PC-9 (cell line): ENCODE measurements at regions not wholly inside any gene's neighbourhood (a gene's known extent, or its start where the extent isn't known, plus 50 kb on each side); places are given as distances from the start of the nearest gene placed in this dataset.

Experiments used
- BruUV-seq: library from RNA; stranded (reverse); fragments of 400-500 nt; replicated peaks from 2 replicates; lab custom pipeline; 2021; lab: Mats Ljungman, UMichigan
- CTCF ChIA-PET: fragments of 300-600 bp; sonication (Branson Sonifier 250); formaldehyde crosslinking; loops from one replicate; lab custom pipeline; 2022; ENCODE audit warnings: antibody characterized with exemption; lab: Charles Lee
- POLR2A ChIA-PET: fragments of 300-600 bp; sonication (Branson Sonifier 250); formaldehyde crosslinking; loops from one replicate; lab custom pipeline; 2022; ENCODE audit warnings: antibody characterized with exemption; ENCODE audit not compliant: unreplicated experiment; lab: Charles Lee
- DNase-seq, 2 experiments: peaks; one replicate each; pipeline versions ENCODE4 v3.0.0 to v3.0.0-alpha.2; 2015 to 2022; ENCODE audit warnings: mixed read lengths in 1 of 2
- H2AFZ ChIP-seq: fragments of 200-600 bp; sonication (generic); 2 replicates; pipeline ENCODE4 v1.8.1; 2017; ENCODE audit warnings: antibody characterized with exemption
- H3F3A ChIP-seq: fragments of 200-600 bp; sonication (generic); 2 replicates; pipeline ENCODE4 v1.8.1; 2017; ENCODE audit warnings: antibody characterized with exemption, mild to moderate bottlenecking, low read depth; ENCODE audit not compliant: insufficient read depth
- H3K27ac ChIP-seq: fragments of 200-600 bp; sonication (generic); 2 replicates; pipeline ENCODE4 v1.6.1; 2016; ENCODE audit warnings: mixed run types
- H3K27me3 ChIP-seq: fragments of 200-600 bp; sonication (generic); 2 replicates; pipeline ENCODE4 v1.6.1; 2016; ENCODE audit warnings: low read depth, mixed run types; ENCODE audit not compliant: insufficient read depth
- H3K36me3 ChIP-seq: fragments of 200-600 bp; sonication (generic); 2 replicates; pipeline ENCODE4 v1.6.1; 2016; ENCODE audit warnings: low read depth, mixed run types
- H3K4me1 ChIP-seq: fragments of 200-600 bp; sonication (generic); replicated peaks from 2 replicates; pipeline ENCODE4 v1.6.1; 2016; ENCODE audit warnings: mixed run types; ENCODE audit not compliant: insufficient read depth
- H3K4me2 ChIP-seq: fragments of 200-600 bp; sonication (generic); 2 replicates; pipeline ENCODE4 v1.6.1; 2017; ENCODE audit warnings: mixed run types
- H3K4me3 ChIP-seq: fragments of 200-600 bp; sonication (generic); 2 replicates; pipeline ENCODE4 v1.6.1; 2016; ENCODE audit warnings: mixed run types
- H3K79me2 ChIP-seq: fragments of 200-600 bp; sonication (generic); 2 replicates; pipeline ENCODE4 v1.6.1; 2017; ENCODE audit warnings: low read depth, mixed run types
- H3K9me2 ChIP-seq: fragments of 200-600 bp; sonication (generic); 2 replicates; pipeline ENCODE4 v1.8.1; 2017; ENCODE audit warnings: mild to moderate bottlenecking; ENCODE audit not compliant: insufficient read depth
- H3K9me3 ChIP-seq: fragments of 200-600 bp; sonication (generic); 2 replicates; pipeline ENCODE4 v1.8.1; 2016; ENCODE audit warnings: low read depth; ENCODE audit not compliant: insufficient read depth
- H4K20me1 ChIP-seq: fragments of 200-600 bp; sonication (generic); 2 replicates; pipeline ENCODE4 v1.8.1; 2017; ENCODE audit not compliant: insufficient read depth
- CTCF ChIP-seq: fragments of 200-600 bp; sonication (generic); conservative IDR thresholded peaks from 2 replicates; pipeline ENCODE4 v1.6.1; 2017; ENCODE audit warnings: mixed run types, antibody characterized with exemption, mild to moderate bottlenecking, moderate library complexity
- EZH2 ChIP-seq: fragments of 200-600 bp; sonication (generic); IDR thresholded peaks from 2 replicates; pipeline ENCODE4 v1.8.0; 2017; ENCODE audit warnings: antibody characterized with exemption, low read depth
- intact Hi-C: fragments of 100-400 bp; cut with micrococcal nuclease; formaldehyde crosslinking; loops from one replicate; pipeline ENCODE4 v1.10.0; 2022; ENCODE audit not compliant: unreplicated experiment

DNA sequence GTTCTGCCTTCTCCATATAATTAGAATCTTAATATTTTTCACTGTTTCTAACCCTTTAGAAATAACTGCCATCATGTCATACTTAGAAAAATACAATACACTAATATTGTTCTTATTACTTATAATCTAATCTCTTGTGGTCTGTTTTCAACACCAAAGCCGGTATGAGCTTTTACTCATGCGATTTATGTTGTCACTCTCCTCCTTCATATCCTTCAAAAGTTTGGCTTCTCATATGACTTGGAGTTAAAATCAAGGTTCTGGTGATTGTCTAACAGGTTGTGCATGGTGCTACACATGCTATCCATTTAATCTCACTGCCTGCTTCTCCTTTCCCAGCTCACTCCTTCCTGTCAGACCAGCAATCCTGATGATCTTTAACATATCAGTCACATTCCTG, 1392.9 kb downstream of the ARAP2 start:
- no peak for DNase-seq
- no peaks in the 10 kb centered on the region for H3K4me1 ChIP-seq
- intact Hi-C loops = no loop called here
- no peak overlapping the region for H3K4me3 ChIP-seq
- ChIA-PET POLR2A (no interaction called here), CTCF (no interaction called here)
- no peaks in the 10 kb centered on the region for H3F3A ChIP-seq
- no peaks in the 10 kb centered on the region for H4K20me1 ChIP-seq
- no peak overlapping the region for H3K27ac ChIP-seq
- no peak overlapping the region for H3K4me2 ChIP-seq
- H3K27me3 ChIP-seq = no peaks in the 10 kb centered on the region
- no peaks in the 10 kb centered on the region for H3K79me2 ChIP-seq
- H2AFZ ChIP-seq = no peak overlapping the region
- TF ChIP-seq EZH2 (no peak), CTCF (no peak)
- H3K36me3 ChIP-seq = no peaks in the 10 kb centered on the region
- no TSS peak for BruUV-seq
- H3K9me2 ChIP-seq = no peaks in the 10 kb centered on the region
- no peaks in the 10 kb centered on the region for H3K9me3 ChIP-seq

DNA sequence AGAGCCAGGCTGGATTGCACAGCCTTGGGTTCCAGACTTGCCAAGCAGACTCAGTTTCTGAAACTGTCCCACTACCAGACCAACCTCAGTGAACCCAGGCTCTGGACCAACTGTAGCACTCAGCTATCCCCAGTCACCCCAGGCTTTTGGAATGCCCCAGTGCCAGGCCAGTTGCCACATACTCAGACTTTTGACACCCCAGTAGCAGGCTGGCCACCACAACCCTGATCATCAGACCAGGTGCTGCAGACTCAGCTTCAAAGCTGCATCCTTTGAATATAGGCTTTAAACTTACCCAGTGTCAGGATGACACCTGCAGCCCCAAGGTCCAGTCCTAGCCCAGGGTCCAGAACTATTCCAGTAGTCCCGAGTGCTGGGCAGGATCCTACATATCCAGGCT, 1389.9 kb downstream of the ARAP2 start:
- H3K9me2 ChIP-seq = no peaks in the 10 kb centered on the region
- intact Hi-C loops = no loop called here
- no TSS peak for BruUV-seq
- CTCF ChIA-PET = interaction anchor here (0.6 kb wide), 1 partner anchor 15 kb away, joined by 4 read pairs; no protein-coding TSS in a partner anchor
- no peak overlapping the region for H2AFZ ChIP-seq
- no peaks in the 10 kb centered on the region for H4K20me1 ChIP-seq
- H3K27me3 ChIP-seq = no peaks in the 10 kb centered on the region
- no peak overlapping the region for H3K27ac ChIP-seq
- H3K36me3 ChIP-seq = no peaks in the 10 kb centered on the region
- no peaks in the 10 kb centered on the region for H3K79me2 ChIP-seq
- no peak for DNase-seq
- H3K4me2 ChIP-seq = no peak overlapping the region
- no peaks in the 10 kb centered on the region for H3K9me3 ChIP-seq
- TF ChIP-seq CTCF = no peak
- no peaks in the 10 kb centered on the region for H3F3A ChIP-seq
- no peak overlapping the region for H3K4me3 ChIP-seq
- POLR2A ChIA-PET = no interaction called here
- H3K4me1 ChIP-seq = no peaks in the 10 kb centered on the region

GRCh38 chr4:34861666-34862065, 1382.6 kb downstream of the ARAP2 start:
- no peak overlapping the region for H2AFZ ChIP-seq
- POLR2A ChIA-PET = no interaction called here
- no peaks in the 10 kb centered on the region for H3K9me2 ChIP-seq
- no peaks in the 10 kb centered on the region for H3F3A ChIP-seq
- H3K79me2 ChIP-seq = no peaks in the 10 kb centered on the region
- no peaks in the 10 kb centered on the region for H3K27me3 ChIP-seq
- no TSS peak for BruUV-seq
- H3K9me3 ChIP-seq = no peaks in the 10 kb centered on the region
- CTCF ChIA-PET = no interaction called here
- H3K4me2 ChIP-seq = no peak overlapping the region
- no peak overlapping the region for H3K4me3 ChIP-seq
- no peaks in the 10 kb centered on the region for H4K20me1 ChIP-seq
- intact Hi-C loops = no loop called here
- H3K36me3 ChIP-seq = no peaks in the 10 kb centered on the region
- DNase-seq = no peak
- TF ChIP-seq EZH2 = no peak
- no peak for TF ChIP-seq CTCF
- no peak overlapping the region for H3K27ac ChIP-seq
- no peaks in the 10 kb centered on the region for H3K4me1 ChIP-seq
